Femur (tissue), 1 donor: ENCODE measurements at regions not wholly inside any gene's neighbourhood (a gene's known extent, or its start where the extent isn't known, plus 50 kb on each side); places are given as distances from the start of the nearest gene placed in this dataset.

Experiments
- DNase-seq: peaks from one replicate; pipeline ENCODE4 v3.0.0-alpha.2; 2017

DNA sequence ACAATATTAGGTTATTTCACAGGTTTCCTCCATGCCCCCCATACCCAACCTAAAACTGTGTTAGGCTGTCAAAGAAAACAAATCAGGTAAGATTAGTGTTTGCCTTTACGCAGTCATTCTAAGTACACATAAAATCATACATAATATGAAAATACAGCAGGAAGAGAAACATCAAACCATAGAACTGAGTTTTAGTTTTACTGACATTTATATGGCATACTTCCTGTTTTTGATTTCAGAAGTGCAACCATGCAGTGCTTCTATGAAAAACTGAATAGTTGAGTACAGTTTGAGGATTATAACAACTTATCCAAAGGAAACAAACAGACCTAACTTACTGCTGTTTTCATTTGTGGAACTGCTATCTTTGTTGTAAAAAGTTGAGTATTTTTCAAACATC is 91.3 kb downstream of the KCNRG start:
- DNase-seq, result no peak

DNA sequence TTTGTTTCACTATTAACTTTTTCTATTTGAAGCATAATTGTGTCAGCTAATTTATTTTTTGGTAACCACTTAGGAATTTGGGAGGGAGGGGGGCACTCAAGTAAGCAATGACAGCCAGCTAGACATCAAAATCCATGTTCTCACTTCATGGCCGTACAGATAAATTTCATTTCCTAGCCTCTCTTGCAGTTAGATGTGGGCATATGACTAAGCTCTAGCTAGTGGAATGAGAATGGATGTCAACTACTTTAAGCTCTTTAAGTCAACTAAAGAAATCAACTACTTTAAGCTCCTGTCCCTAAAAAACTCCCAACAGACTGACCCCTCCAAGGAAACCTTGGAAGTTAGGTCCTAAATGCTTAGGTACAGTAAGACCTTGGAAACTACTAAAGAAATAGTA is 92.0 kb downstream of the KCNRG start:
- no peak for DNase-seq

DNA sequence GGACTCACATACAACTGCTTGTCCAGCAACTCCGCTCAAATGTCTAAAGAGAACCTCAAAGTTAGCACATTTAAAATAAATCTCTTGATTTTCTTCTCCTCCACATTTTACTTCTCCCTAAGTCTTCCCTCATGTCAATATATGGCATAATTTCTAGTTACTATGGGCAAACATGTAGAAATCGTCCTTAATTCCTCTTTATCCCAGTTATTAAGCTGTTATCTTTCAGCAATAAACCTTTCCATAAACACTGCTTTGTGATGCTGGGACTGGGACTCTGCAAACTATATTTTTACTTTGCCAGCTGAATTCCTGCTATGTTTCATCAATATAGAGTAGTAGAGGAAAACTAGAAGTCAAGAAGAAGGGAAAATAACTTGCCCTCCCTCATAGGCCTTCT is 99.7 kb downstream of the KCNRG start:
- DNase-seq, result no peak

DNA sequence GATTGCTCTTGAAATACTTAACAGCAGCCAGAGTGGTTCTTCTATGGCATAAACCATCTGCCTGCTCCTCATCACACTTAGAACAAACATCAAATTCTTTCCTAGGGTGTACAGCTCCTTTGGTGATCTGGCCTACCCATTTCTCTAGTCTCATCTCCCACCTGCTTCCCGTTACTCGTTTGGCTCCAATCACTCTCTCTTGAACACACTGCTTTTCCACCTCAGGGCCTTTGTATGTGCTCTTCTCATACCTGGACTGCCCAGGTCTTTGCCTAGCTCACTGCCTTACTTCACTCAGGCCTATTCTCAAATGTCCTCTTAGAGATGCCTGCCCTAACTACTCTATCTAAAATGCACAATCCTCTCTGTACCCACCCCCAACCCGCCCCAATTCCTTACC is 100.5 kb downstream of the KCNRG start:
- no peak for DNase-seq

DNA sequence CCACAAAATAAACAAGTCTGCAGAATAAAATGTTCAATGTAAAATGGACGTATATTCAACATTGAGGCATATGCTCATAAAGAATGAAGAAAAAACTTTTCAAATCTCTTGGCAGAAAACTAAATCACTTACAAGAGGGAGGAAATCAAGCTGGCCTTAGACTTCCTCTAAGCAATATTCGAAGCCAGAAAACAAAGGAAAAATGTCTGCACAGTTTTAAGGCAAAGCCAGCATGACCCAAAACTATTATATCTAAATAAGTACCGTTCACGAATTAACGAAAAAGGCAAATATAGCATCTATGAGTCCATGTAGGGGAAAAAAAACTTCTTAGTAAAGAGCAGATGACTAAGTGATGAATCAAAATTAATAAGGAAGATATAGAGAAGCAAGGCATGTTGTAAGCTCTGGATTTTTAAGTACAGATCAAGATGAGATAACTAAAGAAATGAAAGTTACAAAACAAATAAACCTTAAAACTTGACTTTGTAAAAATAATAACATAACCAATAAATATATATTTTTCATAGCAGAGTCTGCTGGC is 101.3 kb downstream of the KCNRG start:
- no peak for DNase-seq

DNA sequence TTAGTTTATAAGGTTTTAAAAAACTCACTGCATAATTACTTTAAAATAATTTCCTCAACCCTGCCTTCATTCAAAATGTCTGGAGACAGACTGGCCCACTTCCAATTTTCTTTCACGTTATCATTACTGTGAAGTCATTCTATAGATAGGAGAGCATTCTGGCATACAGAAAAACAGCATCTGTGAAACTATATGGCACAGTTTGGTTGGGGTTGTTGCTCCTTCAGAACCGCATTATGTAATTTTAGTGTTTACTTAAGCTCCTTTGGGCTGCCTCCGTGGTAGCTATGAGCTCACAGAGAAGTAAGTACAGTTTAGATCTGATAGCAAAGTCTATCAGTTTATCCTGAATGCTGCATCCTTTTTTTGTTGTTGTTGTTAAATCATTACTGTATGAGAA is 104.3 kb downstream of the KCNRG start:
- DNase-seq, result no peak

DNA sequence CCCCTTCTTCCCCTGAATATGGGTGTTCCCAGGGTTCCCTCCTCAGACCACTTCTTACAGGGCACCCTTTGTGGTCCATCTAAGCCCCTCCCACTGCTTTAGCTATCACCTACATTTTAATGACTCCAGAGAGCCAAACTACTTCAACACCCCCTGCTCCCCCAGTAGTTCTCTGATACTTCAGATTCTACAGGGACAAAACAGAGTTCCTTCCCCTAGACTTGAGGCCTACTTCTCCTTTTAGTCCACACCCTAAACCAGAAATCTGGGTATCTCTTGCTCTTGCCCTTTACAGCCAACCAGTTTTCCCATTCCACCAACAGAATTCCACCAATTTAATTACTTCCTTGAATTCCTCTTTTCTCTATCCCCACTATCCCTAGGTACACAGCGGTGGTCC is 107.2 kb downstream of the KCNRG start:
- no peak for DNase-seq

DNA sequence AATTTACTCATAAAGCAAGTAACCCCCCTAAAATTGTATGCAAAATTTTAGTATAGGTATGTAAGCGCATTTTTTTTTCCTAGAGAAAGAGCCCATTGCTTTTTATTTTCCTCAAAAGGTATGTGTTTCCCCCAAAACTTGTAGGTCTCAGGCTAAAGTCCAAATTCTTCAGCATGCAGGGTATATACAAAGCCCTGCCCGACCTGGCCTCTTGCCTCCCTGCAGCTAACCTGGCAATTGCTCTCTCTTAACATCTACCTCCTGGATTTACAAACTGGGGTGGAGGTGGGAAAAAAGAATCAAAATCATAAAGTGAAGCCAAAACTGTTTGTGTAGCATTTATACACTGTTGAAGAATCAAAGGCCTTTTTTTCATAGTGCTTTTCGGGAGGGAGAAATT is 107.8 kb downstream of the KCNRG start:
- no peak for DNase-seq

DNA sequence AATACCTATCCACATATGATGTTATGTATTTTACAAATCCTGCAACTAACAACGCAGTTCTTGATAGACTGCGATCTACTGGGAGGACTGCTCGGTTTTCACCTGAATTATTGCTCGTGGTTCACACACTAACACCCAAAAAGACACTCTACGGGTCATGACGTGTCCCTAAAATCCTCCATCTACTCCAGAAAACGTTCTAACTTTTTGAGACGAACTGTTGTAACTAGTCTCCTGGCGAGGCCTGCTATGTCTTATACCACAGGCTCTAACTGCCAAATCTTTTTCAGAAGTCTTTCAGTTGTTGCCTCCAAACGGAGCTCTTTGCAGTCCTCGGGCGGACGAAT is 108.2 kb downstream of the KCNRG start:
- no peak for DNase-seq

DNA sequence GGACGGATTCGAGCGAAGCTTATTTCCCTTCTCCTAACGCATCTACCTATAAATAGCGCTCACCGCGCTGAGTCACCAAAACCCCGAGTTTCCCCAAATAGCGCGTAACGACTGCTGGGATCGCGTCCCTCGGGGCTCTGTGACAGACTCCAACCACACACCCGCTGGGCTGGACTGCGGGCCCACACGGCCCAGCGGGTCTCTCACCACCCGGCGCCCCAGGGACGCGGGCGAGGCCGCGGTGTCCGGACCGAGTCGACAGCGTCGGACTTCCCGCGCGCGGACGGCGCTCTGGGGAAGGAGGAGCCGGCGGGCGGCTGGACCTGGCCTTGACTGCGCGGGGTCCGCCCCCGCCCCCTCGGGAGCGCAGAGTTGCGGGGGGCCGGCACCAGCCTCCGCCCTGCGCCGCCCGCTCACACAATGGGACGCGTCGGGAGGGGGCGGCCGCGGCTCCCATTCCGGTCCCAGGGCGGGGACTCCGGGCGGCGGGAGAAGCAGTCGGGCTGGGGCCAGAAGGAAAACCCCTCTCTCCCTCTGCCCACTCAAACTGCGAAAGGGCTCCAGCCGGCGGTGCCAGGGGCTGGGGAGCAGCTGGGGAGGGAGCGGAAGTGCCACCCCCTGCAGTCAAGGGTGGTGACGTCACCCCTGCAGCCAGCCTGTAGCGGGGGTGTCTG is 108.8 kb downstream of the KCNRG start:
- peak; percentile 89 for DNase-seq

DNA sequence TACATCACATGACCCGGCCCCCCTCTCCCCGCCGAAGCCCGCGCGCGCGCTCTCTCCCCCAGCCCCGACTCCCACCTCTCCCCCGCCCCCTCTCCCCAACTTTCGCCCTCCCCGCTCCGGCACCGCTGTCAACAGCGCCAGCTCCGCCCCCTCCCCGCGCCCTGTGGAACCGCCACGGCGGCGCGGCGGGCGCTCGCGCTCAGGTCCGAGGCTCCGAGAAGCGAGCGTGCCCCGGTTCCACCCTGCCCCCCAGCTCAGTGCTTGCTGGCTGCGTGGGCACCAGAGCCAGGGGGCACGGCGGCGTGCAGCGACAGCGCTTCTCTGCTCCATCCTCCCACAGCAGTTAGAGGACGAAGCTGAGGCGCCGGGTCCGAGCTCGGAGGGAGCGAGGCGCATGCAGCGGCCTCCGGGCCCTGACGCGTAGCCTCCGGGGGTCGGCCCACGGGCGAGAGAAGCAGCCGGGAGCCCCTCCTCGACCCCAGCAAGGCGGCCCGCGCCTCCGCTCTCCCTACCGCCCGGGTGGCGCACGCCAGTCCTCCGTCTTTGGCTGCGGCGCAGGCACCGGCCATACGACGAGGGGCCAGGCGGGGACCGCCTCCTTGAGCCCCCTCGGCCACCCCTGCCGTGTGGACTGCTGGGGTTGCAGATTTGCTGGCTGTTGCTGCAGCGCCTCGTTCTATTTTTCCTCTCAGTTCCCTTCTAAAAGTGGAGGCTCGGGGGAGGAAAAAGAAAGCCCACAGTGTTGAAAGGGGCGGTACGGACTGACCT is 109.5 kb downstream of the KCNRG start:
- peak; percentile 98 for DNase-seq

DNA sequence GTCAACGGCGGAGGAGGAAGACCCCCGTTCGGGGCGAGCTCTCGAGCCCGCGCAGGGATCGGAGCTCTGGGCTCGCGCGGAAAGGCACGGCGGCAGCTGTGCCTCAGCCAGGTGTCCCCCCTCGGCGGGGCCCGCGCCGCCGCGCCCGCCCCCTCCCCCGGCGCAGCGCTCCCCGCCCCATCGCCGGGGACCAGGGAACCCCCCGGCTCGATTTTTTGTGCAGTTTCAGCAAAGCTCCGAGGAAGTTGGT is 110.0 kb downstream of the KCNRG start:
- DNase-seq, result no peak

DNA sequence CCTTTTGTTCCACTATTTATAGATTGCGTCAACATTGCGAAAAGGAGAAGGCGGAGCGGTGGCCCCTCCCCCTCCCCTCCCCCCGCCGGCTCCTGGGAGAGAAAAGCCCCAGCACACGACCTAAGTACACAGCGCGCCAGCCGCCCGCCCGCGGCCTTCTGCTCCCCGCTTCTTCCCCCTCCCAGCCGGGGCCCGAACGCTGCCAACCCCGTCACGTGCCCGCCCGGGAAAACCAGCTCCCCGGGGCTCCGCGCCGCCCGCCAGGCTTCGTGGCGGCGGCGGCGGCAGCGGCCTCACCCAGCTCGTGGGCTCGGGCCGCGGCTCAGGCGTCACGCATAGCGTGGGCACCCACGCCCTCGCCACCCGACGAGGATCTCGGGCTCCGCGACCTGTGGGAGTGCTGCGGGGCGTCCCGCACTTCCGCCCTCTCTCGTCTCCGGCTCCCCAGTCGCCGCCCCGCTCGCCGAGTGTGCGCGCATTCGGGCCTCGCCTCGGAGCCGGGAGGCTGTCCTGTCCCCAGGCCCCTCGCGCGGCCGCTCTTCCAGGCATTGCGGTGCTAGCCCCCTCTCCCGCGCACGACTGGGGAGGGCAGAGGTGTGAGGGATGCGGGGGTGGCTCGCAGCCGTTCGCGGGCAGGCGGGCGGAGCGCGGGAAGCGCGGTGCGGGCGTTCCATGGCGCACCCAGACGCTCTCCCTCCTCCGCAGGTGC is 110.5 kb downstream of the KCNRG start:
- DNase-seq, result peak; percentile 95

DNA sequence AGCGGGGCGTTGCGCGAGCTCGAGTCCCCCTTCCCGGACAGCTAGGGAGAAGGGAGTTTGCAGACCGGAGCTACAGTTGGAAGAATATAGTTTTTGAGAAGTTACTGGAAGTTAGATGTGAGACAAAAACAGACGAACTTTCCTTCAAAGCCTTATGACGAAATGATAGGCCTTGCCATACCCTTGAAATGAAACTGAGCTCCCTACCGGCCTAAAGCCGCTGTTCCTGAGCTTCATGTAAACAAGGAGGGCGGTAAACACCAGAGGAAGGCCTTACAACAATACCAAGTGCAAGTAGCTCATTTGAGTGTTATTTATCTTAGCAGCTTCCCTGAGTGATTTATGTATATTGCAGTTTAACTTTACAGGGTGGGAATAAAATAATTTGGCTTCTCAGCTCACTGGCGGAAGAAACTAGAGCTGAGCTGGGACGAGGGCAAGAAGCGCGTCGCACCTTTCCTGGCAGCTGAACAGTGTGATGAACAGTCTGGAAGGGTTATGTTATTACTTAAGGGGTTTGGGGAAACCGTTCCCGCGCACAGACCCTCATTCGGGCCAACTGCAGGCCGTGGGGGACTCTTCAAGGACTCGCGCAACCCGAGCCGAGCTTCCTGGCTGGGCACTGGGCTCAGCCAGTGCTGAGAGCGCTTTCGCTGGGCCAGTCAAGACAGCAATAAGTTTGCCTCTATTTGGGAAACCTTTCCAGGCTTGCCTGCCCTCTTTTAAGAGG is 111.2 kb downstream of the KCNRG start:
- DNase-seq, result peak; percentile 43

DNA sequence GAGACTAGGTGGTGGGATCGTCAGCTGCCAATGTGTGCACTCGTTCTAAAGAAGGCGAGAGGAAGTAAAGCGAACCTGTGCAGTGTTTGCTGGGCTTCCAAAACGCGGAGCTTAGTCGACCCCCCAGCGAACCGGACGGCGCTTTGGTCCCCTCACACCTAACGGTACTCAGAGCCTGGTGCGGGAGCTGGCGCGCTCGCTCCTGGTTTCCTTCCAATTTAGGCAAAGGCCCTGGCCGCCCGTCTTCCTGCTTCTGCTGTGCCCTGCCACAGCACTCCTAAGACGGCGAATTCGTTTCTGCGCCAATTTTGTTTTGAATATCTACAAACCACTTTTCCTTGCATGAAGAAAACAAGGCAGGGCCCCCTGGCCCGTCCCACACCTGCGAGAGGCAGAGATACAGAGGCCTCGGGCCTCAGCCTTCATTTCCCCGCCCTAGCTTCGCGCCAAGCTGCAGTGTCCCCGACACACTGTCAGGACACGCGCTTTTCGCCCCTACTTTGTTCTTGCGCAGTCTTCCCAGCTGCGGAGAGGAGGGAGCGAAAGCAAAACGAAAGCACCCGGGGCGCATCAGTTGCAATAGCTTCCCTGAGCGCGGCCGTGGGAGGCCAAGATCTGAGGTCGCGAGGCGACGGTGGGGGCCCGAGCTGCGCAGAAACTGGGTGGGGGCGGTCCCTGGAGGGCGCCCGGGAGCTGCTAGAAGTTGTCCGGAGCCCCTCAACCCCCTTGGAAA is 111.9 kb downstream of the KCNRG start:
- peak; percentile 76 for DNase-seq

DNA sequence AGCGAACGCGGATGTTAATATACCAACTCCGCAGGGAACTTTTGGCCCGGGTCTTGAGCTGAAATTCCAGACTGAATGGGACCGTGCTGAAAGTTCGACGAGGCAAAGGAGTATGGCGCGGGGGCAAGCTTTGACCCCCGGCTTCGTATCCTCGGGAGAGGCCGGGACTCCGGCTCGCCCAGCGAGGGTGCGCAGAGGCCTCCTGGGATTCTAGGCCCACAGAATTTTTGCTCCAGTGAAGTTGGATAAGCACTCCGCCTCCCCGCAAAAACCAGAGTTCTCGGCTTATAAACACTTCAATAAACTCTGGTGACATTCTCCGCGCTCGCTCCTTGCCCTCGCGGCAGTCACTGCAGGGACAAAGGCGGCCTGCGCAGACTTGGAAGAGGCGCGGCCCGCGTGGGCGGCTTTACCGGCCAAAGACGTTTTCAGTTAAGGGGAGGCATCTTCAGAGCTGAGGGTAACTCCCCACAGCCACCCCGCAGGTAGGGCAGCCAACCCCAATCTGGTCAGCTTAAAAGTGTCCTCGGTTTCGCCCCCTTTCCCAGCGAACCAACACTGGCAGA is 112.6 kb downstream of the KCNRG start:
- no peak for DNase-seq

DNA sequence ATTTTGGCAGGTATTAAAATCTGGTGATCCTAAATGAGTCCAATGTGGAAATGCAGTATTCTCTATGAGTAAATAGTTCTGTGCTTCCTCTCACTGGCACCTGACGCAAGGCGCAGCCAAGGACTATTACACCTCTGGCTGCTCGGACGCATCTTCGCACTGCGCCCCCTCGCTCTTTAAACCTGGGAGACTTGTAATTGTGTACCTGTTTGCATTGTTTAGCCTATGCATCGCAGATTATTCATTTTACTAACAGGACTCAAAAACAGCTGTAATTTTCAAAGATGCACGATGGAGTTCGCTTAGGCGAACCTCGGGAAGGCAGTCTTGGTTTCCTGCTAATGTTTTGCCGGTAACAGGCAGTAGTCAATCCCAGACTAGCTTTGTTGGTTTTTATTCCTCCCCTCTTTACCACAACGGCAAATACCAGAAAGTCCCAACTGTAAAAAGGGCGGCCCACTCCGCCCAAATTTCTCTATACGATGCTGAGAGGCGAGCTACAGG is 113.2 kb downstream of the KCNRG start:
- no peak for DNase-seq

DNA sequence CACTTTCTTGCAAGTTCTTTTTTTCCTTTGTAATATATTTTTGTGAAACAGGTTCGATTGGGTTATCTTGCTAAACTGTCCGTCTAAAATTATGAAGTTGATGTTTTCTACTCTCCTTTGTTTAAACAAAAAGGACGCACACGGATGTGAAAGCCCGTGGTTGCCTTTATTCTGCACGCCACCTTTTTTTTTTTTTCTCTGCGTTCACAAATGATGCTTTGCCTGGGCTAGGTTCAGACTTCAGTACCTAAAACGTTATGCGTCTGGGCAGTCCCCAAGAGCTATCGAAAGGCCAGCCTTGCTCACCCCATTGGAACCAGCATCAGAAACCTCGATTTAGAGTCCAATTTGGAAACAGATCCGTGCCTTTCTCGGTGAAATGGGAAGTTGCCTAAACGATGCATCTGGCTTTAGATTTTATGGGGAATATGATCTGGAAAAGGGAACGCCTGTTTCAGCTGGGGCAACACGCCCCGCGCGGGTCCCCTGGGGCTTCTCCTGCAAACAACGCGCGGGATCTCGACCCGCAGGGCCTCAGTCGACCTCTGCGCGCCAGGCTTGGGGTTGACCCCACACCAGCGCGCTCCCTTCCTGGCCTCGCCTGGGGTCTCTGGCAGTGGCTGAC is 113.9 kb downstream of the KCNRG start:
- no peak for DNase-seq

DNA sequence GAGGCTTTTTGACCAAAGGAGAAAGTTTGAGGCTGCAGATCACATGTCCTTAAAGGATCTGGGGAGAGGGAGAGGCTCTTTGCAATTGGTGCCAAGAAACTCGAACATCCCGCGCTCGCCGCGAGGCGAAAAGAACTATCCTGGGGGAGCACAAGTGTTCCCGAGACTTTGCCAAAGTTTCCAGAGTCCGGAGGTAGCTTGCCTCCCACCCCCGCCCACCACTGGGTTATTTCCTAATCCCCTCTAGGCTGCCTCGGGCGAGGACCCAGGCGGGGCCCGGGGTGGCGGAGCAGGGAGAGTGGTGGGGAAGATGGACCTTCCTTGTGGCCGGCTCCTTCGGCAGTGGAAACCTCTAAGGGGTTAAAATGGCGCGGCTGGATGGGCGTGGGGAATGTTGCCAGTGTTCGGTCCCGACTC is 114.5 kb downstream of the KCNRG start:
- peak; percentile 69 for DNase-seq

DNA sequence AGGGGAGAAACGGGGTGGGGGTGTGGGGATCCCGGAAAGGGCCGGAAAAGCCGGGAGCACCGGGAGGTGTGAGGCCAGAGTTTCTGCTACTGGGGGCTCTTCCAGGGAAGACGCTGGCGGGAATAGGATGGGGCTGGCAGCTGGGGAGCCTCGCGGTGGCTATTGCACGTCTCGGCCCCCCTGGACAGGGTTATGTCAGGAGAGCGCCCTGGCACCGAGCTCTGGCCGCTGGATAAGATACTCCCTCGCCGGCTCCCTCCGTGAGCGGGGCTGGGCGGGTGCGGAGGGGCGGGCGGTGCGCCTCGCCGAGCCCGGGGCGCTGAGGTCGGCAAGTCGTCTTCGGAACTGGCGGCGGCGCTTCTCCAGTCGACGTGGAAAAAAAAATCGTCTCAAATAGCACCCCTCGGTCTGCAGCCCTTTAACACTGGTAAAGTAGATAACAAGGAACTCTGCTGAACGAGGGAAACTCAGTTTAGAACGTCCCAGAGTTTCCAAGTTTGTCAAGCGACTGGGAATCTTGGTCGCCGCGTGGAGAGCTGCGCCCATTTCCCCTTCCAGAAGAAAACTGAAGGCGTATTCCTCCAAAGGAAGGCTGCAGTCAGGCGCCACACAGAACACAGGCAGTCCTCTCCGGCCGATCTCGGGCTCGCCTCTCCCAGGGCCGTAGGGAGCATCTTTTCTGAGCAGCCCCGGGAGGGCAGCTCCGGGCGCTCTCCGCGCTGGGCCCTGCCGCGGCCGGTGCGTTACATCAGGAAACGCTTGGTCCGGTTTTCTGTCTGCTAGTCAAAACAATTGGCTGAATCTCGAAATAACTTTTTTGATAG is 115.1 kb downstream of the KCNRG start:
- peak; percentile 56 for DNase-seq
